DND-41 (cell line): ENCODE measurements at regions not wholly inside any gene's neighbourhood (a gene's known extent, or its start where the extent isn't known, plus 50 kb on each side); places are given as distances from the start of the nearest gene placed in this dataset.
A peak's percentile ranks its signal among the peaks of the same experiment; 100 is the strongest.

ENCODE experiments used
- ATAC-seq: fragments of 200-7000 bp; cut with Tn5 transposase; 3 replicates; pipeline ENCODE4 v1.9.1; 2021; ENCODE audit warnings: low read depth; ENCODE audit not compliant: insufficient read depth
- DNase-seq: peaks from one replicate; pipeline ENCODE4 v3.0.0-alpha.2; 2020
- H2AFZ ChIP-seq: 2 replicates; pipeline ENCODE4 v1.6.0; 2012; ENCODE audit warnings: low read depth, low read length
- H3K27ac ChIP-seq: 2 replicates; pipeline ENCODE4 v1.5.1; 2012; ENCODE audit warnings: low read length, inconsistent platforms
- H3K27me3 ChIP-seq: fragments of 200-600 bp; sonication (generic); 2 replicates; pipeline ENCODE4 v1.6.0; 2012; ENCODE audit warnings: low read length, mild to moderate bottlenecking, inconsistent platforms; ENCODE audit not compliant: insufficient read depth, poor library complexity
- H3K36me3 ChIP-seq: 2 replicates; pipeline ENCODE4 v1.5.1; 2012; ENCODE audit warnings: low read length, inconsistent platforms; ENCODE audit not compliant: insufficient read depth
- H3K4me1 ChIP-seq: 2 replicates; pipeline ENCODE4 v1.5.1; 2012; ENCODE audit warnings: mild to moderate bottlenecking, low read length; ENCODE audit not compliant: insufficient read depth
- H3K4me2 ChIP-seq: 2 replicates; pipeline ENCODE4 v1.6.0; 2012; ENCODE audit warnings: mild to moderate bottlenecking, moderate library complexity, low read length, inconsistent platforms; ENCODE audit not compliant: insufficient read depth
- H3K4me3 ChIP-seq, 2 experiments: fragments of 200-600 bp in 1 of 2; shearing (Covaris generic) in 1 of 2; 2 replicates each; pipeline ENCODE4 v1.5.1; 2012 to 2016; ENCODE audit warnings: inconsistent platforms in 2 of 2, low read length in 2 of 2, mild to moderate bottlenecking in 2 of 2, low read depth in 1 of 2, moderate library complexity in 1 of 2
- H3K79me2 ChIP-seq: 2 replicates; pipeline ENCODE4 v1.6.0; 2012; ENCODE audit warnings: low read length, inconsistent platforms; ENCODE audit not compliant: insufficient read depth
- H3K9ac ChIP-seq: 2 replicates; pipeline ENCODE4 v1.6.0; 2012; ENCODE audit warnings: low read depth, mild to moderate bottlenecking, inconsistent platforms, low read length, moderate library complexity
- H3K9me3 ChIP-seq: 2 replicates; pipeline ENCODE4 v1.5.1; 2012; ENCODE audit warnings: low read length, moderate library complexity, mild to moderate bottlenecking, inconsistent platforms; ENCODE audit not compliant: insufficient read depth, severe bottlenecking
- H4K20me1 ChIP-seq: 2 replicates; pipeline ENCODE4 v1.6.0; 2012; ENCODE audit warnings: low read length; ENCODE audit not compliant: insufficient read depth
- CTCF ChIP-seq: IDR thresholded peaks from 2 replicates; pipeline ENCODE4 v1.5.1; 2012; ENCODE audit warnings: borderline replicate concordance, low read length, moderate library complexity, mild to moderate bottlenecking; ENCODE audit not compliant: poor library complexity, severe bottlenecking; ENCODE audit errors: extremely low read depth
- EZH2 ChIP-seq: IDR thresholded peaks from 3 replicates; pipeline ENCODE4 v1.6.1; 2012; ENCODE audit warnings: borderline replicate concordance, low read depth, mild to moderate bottlenecking, moderate library complexity, low read length, inconsistent platforms; ENCODE audit not compliant: severe bottlenecking

- no peaks in the 10 kb centered on the region for H3K9me3 ChIP-seq
- ATAC-seq: no peak
Observed at GRCh38 chr13:31427151-31428100, 227.7 kb downstream of the B3GLCT start.

GRCh38 chr13:31431722-31432137 is 232.0 kb downstream of the B3GLCT start:
- Histone ChIP-seq H3K36me3 (no peaks in the 10 kb centered on the region), H3K27ac (no peak overlapping the region), H3K4me2 (no peak overlapping the region), H3K4me3 (no peak overlapping the region), H3K9me3 (no peaks in the 10 kb centered on the region), H4K20me1 (no peaks in the 10 kb centered on the region), H2AFZ (no peak overlapping the region), H3K4me1 (no peaks in the 10 kb centered on the region), H3K79me2 (no peaks in the 10 kb centered on the region), H3K9ac (no peak overlapping the region), H3K27me3 (peaks cover 23% of the 10 kb centered on the region)
- peak; percentile 54 for DNase-seq
- ATAC-seq: peak; percentile 72
- peak; percentile 82 for TF ChIP-seq CTCF
- TF ChIP-seq EZH2: no peak

More at GRCh38 chr13:31427151-31428100, 227.7 kb downstream of the B3GLCT start:
- Histone ChIP-seq H2AFZ (no peak overlapping the region), H3K9ac (no peak overlapping the region), H4K20me1 (no peaks in the 10 kb centered on the region), H3K27ac (no peak overlapping the region), H3K79me2 (no peaks in the 10 kb centered on the region), H3K4me2 (no peak overlapping the region), H3K4me3 (no peak overlapping the region), H3K27me3 (peaks cover 10% of the 10 kb centered on the region), H3K4me1 (no peaks in the 10 kb centered on the region), H3K36me3 (no peaks in the 10 kb centered on the region)
- TF ChIP-seq CTCF: no peak
- TF ChIP-seq EZH2: no peak
- DNase-seq: no peak

GRCh38 chr13:31433207-31433606 is 233.4 kb downstream of the B3GLCT start:
- no peak overlapping the region for H3K9ac ChIP-seq
- DNase-seq: no peak
- no peak for TF ChIP-seq EZH2
- no peak for TF ChIP-seq CTCF
- H3K79me2 ChIP-seq: no peaks in the 10 kb centered on the region
- no peak for ATAC-seq
- H4K20me1 ChIP-seq: no peaks in the 10 kb centered on the region
- H3K27me3 ChIP-seq: peaks cover 35% of the 10 kb centered on the region
- H3K36me3 ChIP-seq: no peaks in the 10 kb centered on the region
- H3K4me2 ChIP-seq: no peak overlapping the region
- no peak overlapping the region for H2AFZ ChIP-seq
- no peak overlapping the region for H3K27ac ChIP-seq
- no peaks in the 10 kb centered on the region for H3K9me3 ChIP-seq
- H3K4me1 ChIP-seq: no peaks in the 10 kb centered on the region
- H3K4me3 ChIP-seq: no peak overlapping the region
